ENCODE measurements at regions not wholly inside any gene's neighbourhood (a gene's known extent, or its start where the extent isn't known, plus 50 kb on each side); places are given as distances from the start of the nearest gene placed in this dataset.

DNA sequence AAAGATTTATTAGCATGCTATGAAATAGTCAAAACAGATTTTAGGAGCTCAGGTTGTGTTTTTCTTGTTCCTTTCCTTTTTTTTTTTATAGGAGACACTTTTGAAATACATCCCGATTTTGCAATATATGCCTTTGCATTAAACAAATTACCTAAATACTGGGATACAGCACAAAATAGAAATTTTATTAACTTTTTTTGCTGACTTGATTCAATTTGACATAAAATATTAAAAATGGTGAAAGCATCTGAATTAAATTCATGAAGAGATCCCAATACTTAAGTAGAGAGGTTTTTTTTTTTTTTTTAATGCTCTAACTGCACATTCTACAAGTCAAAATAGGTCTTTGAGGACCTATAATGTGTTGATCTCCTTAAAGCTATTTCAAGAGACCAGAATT is 939.5 kb upstream of the CHAC2 start:
- TF ChIP-seq, protein P1, sequence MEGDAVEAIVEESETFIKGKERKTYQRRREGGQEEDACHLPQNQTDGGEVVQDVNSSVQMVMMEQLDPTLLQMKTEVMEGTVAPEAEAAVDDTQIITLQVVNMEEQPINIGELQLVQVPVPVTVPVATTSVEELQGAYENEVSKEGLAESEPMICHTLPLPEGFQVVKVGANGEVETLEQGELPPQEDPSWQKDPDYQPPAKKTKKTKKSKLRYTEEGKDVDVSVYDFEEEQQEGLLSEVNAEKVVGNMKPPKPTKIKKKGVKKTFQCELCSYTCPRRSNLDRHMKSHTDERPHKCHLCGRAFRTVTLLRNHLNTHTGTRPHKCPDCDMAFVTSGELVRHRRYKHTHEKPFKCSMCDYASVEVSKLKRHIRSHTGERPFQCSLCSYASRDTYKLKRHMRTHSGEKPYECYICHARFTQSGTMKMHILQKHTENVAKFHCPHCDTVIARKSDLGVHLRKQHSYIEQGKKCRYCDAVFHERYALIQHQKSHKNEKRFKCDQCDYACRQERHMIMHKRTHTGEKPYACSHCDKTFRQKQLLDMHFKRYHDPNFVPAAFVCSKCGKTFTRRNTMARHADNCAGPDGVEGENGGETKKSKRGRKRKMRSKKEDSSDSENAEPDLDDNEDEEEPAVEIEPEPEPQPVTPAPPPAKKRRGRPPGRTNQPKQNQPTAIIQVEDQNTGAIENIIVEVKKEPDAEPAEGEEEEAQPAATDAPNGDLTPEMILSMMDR (IDR thresholded peaks at IDR 0.05; ENCODE audit: low read length) = no peak
- TF ChIP-seq EZH2 (optimal IDR thresholded peaks at IDR 0.05; ENCODE audit: low read depth, low read length) = no peak
